HG02763 (cell line): ENCODE measurements at regions not wholly inside any gene's neighbourhood (a gene's known extent, or its start where the extent isn't known, plus 50 kb on each side); places are given as distances from the start of the nearest gene placed in this dataset.

Experiments
- ATAC-seq: cut with Tn5 transposase; IDR thresholded peaks from one replicate; pipeline ENCODE4 v1.9.1; 2021; ENCODE audit warnings: mild to moderate bottlenecking, moderate library complexity; ENCODE audit not compliant: unreplicated experiment

DNA sequence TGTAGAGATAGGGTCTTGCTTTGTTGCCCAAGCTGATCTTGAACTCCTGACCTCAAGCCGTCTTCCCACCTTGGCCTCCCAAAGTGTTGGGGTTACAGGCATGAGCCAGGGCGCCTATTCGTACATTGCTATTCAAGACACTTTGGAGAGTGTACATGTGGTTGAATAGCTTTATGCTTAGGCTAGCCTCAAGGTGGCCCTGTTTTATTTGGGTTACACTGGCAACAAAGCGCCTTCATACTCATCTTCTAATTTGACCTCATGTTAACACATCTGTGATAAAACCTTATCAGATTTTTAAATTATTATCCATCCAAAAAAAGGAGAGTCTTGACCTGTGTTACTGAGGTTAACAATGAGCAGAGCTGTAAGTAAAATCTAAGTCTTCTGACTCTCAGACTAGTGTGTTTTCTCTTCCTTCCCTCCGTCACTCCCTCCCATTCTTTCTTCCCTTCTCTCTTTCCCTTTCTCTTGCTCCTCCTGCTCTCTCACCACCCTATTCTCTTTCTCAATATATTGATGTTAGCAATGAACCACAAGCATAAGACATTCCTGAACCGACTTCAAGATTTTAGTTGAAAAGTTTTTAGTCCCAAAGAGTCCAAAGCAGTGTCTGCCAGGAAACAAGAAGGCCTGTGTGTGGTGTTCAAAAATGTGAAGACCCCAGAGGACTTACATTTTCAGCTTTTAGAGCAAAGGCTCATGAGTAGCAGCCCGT, 603.7 kb upstream of the CFAP20DC start:
- ATAC-seq: no peak

DNA sequence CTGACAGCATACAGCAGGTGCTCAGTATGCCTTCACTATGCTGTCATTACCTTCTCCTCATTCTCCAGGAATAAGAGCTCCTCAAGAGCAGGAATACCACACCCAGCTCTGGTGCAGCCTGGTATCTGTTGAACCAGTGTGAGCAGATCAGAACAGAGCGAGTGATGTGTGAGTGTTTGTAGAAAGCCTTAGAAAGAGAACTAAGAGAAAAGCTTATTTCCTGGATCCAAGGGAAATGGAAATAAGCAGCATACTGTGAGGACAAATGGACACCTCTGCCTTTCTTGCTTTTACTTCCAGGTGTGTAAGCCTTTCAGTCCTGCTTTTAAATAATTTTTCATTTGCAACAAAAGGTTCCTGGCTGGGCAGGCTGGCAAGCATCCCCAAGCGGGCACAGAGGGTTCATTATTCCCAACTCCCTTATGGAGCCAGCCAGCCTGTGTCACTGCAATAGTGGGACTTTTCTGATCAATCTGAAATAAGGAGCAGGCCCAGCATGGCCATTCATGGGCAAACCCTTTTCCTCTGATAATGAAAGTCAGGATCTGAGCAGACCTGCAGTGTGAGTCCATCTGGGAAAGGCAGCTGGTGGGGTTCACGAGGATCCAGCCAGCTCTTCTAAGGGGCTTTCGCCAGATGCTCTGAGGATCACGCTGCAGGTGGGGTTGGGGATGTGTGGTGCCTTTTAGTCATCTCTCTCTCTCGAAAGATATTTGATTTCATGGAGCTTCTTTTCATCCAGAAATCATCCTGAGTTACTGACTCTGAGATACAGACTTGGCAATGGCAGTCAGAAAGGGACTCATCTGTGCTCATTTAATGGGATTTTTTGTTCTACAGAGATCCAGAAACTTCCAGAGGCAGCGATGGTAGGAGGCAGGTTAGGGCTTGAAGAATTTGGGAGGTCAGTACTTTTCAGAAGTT, 594.9 kb upstream of the CFAP20DC start:
- ATAC-seq: no peak

DNA sequence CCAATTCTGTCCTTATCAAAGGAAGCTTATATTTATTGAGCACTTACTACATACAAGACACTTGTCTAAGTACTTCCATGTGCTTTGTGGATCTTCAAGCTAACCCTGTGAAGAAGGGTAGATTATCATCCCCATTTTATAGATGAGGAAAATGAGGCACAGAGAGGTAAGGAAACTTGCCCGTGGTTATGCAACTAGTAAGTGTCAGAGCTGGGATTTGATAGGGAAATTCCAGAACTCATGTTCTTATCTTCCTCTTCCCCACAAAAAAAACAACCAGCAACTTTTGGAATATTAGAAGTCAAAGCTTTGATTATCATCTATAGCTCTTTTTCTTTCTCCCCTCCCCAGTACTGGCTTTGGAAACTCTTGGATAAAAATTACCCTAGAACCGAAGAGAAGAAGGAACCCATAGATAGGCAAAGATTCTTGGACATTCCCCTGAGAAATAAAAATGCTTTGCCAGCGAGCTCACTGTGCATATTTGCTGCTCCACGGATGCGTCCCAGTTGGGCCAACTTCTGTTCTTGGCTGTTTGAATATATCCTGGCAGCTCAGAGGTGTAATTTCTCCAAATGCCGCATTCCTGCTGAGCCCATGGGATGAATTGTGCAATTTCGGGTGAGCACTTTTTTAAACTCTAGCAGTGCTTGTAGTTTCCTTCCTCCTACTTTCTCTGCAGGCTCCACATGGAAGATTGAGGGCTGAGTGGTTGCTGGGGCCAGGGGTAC, 591.5 kb upstream of the CFAP20DC start:
- ATAC-seq: no peak

DNA sequence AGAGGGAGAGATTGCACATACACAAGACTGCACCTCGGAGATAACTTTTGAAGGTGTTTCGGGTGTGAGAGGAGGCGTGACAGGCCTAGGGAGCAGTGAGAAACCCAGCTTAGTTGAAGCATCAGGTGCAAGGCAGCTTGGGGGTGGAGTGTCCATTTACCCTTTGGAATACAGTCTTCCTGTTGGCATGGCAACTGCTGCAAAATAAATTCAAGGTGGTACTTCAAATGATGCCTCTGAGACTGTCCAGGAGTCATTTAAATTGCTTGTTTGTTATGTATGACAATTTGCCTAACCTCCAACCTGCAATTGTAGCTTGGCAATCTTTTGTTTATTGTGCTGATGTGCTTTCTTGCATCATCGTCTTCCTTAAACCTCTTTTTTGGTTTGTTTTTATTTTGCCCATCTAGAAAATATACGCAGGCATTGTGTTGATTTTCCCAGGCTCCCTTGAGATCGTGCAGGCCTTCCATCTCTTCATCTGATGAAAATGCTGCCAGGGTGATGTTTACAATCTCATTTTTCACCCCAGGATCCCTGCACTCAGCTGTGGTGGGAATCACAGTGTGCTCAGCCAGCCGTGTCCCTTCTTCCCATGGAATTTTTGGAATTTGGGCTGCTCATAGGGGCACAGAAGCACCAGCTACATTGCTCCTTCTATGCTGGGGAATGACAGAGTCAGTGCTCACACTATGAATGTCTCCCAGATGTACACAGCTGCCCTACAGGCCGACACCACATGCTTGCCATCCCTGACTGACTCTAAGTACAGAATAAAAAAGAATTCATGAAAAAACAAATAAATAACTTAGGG, 583.1 kb upstream of the CFAP20DC start:
- ATAC-seq: no peak

DNA sequence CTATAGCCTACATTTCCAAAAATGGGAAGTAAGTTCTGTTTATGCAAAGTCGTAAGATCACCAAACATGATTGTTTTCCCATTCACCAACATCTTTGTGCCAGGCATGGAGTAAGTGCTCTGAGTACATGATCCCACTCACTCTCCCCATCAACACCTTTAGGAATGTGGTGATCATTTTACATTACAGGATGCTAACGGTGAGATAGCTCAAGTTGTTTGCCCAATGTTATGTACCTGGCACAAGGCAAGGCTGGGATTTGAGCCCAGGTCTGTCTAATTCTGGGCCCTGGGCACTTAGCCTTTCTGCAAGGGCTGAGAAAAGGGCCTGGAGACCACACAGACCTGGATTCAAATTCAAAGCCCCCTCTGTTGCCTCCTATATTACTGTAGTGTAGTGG, 581.7 kb upstream of the CFAP20DC start:
- no peak for ATAC-seq

DNA sequence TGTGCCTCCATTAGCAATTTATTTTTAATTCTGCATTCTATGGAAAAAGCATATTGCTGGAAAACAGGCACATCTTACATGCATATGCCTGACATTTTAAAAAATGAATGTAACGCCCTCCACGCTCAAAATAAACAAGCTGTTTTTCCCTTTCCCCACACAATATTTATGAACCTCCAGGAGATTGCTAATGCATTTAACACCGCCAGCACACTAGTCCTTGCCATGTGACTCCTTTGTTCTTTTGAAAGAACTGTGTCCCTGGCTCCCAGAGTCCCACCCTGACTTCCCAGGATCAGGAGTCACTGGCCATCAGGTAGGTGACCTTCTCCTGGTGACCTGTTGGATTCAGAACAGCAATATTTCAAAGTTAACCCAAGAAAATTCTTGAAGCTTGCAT, 571.2 kb upstream of the CFAP20DC start:
- ATAC-seq: no peak

DNA sequence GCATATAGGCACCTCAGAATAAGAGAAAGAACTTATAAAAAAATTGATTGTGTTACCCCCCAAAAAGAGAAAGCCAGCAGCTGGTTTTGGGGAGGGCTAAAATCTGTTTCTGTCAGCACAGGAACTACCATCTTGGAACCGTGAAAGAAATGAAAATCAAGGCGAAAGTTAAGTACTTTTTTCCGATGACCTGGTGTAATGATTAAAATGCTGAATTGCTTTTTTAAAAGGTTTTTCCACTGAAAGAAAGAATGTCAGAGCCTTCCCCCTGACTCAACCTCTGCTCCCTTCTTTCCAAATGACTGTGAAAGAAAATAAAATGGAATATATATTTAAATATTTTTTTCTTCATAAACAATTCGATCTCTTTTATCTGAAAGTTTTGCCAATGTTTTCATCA, 570.5 kb upstream of the CFAP20DC start:
- no peak for ATAC-seq

DNA sequence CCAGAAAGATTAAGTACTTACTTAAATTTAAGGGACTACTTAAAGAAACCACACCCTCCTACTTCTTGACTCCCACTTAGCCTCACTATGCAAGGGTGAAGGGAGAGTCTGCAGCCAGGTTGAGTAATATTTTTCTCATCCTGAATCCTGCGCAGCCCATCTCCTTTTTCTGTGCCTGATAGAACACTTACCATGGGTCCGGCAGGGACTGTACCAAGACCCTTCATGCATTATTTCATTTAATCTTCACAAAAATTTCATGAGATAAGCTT, 562.6 kb upstream of the CFAP20DC start:
- no peak for ATAC-seq

DNA sequence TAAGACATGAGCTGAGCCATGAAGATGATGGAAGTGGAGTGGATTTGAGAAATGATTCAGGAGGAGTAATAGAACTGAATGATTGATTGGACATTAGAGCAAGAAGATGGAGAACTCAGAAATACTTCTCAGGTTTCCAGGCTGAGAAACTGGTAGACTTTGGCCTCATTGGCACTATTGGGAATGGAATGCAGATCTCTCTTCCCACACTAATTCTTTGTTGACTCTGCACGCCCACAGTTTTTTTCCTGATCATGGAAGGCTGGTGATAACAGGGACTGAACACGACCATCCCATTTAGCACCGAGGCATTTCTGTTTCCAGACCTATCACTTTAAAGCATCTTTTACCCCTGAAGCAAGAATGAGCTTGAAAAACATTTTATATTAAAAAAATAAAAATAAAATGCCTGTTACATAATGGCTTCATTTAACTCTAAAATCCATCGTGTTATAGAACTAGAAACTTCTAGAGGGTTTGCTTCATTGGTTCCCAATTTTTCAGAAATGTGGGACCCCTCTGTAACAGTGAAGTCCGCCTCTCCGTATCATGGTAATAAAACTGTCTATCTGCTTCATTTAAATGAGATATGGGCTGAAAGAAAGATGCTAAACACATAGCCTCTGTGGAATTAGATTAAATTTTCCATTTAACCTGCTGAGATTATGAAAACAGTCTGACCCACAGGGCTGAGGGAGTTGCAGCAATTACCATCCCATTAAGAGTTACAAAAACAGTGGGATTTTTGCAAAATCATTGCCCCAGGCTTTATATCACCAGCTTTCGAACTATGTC, 562.0 kb upstream of the CFAP20DC start:
- ATAC-seq: no peak

DNA sequence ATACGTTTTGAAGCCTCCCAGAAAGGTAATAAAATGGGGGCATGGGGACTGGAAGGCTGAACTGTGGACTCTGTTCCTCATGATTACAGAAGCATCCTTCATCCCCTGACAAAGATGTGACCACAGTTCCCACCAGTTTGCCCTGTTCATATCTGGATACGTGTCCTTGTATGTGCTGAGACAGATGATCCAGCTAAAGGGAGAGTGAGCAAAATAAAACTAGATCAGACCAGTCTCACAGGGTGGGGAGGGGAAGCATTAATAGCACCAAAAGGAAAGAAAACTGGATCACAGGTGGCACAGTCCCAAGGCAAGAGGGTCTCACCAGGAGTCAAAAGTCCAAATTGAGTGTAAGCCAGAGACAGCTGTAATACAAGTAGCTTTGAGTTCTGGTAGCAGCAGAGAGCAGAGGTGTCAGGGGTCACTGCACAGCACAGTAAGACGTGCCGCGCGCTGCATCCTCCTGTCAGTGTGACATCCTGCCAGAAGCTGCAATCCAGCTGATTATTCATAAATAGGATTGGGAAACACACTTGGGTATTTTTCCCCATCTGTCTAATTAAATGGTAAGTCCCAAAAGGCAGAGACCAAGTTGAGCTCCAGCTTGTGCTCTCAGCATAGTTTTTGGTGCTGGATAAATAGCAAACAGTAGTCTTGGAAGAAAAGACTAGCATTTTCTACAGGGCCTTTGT, 560.0 kb upstream of the CFAP20DC start:
- ATAC-seq: no peak

DNA sequence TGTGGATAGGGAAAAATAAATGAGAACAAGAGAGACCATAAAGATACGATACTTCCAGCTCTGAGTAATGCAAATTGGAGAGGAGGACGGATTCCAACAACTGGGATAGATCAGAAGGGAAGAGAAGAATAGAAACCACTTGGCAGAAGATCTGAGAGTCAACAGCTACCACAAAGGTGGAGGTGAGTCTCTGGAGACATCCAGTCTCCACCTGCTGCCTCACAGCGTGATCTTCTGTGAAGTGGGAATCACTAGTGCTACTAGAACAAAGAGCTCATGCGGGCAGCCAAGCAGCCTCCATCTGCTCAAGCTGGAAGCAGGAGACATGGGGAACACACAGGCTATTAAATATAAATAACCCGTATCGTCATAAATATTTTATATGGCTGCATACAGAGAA, 558.5 kb upstream of the CFAP20DC start:
- ATAC-seq: no peak

DNA sequence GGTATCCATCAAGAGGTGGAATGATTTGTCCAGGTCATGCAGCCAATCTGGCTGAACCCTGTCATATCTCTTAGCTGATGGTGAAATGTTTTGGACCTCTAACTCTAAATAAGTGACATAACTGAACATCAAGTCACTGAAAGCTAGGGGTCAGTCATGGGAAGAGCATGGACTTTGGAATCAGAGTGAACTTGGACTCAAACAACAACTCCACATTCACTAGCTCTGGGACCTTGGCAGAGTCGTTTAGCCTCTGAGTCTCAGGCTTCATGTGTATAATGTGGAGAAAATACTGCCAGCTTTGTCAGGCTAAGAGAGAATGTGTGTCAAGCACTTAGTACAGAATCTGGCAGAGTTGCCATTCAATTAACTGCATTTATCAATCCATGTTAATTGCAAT, 557.8 kb upstream of the CFAP20DC start:
- ATAC-seq: no peak

DNA sequence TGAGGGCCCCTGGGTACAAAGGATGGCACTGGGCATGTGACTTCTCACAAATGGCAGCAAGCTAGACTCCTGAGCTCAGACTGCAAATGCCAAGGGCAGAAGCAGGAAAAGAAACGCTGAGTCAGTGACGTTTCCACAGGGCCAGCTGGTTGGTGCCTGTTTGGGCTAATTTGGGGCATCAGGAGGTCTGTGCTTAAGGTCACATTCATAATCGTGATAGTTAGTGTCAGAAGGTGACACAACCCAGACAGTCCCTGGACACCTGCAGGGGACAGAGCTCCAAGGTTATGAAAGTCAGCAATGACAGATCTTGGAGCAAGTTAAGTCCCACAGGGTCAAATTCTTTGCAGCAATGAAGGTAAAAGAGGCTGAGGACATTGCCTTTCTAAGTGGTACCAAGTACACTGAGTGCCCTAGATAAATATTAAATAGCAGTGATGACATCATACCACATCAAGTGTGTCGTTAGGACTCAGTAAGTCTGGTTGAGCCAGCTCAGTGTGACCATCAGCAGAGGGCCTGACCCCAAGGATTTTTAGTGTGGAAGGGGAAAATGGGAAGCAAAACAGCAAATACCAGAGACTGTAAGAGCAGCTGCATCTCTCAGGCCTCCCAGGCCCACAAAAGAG, 556.9 kb upstream of the CFAP20DC start:
- no peak for ATAC-seq

DNA sequence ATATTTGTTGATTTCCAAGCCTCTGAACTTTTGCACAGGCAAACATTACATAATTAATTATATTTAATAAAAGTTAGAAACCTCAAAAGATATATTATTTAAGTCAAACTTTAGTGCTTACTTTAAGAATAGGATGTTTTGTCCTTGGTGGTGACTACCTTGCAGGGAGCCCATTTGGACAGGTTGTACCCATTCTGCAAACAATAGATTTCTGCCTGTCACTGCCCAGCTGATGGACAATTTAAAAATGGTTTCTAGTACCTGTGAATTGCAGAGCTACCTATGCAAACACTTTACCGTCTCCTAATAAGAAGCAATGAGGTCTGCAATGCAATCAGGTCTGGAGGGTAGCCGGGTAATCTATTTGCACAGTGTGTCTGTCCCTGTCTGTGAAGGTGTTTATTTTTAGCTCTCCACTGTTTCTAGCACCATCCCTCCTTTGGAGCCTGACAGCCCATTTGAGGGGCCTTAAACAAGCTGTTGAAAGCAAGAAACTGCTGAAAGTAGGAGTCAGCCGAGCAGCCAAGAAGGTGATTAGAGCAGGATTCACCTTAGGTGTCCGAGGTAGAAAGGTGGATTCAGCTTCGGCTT, 556.2 kb upstream of the CFAP20DC start:
- ATAC-seq: no peak

DNA sequence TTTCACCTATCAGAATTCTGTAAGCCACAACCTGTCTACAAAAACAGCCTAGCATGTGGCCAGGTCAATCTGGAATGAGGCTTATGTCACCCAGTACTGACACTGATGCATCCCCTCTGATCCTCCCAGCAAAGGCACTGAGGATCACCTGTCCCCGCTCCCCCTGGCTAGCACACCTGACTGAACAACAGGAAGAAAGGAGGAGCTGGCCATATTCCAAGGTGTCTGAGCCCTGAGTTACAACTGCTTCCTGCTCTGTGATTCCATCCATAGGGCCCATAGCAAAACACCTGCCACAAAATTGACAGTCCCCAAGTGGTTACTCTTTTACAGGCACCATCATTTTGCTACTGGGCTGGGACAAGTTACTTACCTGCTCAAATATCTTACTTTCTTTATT, 555.5 kb upstream of the CFAP20DC start:
- ATAC-seq: no peak

DNA sequence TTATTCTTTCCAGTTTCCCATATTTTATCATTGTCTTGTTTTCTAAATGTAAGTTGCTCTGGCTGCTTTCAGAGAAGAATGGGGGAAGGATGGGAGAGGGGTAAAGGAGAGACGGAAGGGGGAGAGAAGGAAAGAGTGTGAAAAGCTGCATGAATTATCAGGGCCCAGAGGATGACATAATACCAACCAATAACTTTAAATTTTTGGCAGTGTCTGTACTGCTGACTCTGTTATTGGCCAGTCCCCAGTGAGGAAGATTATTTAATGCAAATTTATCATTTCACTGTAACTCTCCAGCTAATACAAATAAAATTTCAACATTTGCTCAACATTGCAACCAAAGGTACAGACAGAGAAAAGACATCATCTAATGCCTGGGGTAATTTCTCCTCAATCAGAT, 551.7 kb upstream of the CFAP20DC start:
- ATAC-seq: no peak

DNA sequence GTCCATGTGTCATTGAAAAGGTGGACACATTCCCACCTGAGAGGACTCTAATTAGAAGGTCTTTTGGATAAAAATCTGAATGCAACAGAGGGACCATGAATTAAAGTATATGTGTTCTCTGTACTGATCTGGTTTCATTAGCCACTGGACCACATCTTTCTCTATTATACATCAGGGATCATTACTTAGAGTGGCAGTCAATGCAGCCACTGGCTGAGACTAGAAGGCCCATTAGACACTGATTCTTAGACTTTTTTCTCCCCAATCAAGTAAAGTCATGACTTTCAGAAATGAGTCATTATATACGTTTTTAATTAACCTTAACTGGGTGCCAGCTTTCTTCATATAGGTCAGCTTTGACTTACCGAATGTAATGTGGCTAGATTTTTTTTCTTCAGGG, 550.8 kb upstream of the CFAP20DC start:
- no peak for ATAC-seq

DNA sequence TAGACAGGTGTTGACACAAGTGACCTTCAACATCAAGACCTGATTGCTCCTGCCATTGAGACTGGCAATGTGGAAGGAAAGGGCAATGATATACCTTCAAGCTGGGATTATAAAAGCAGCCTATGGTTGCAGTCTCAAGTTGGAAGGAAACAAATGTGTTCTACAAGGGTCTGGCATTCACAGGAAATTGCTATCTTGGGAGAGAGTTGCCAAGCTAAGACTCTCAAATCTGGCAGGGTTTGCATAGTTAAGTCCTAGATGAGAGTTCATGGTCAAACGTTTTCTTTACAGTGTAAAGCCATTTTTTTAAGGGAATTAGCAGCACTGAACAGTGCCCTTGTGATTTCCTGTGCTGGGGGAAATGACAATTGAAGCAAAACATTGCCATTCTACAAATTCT, 546.9 kb upstream of the CFAP20DC start:
- ATAC-seq: no peak

DNA sequence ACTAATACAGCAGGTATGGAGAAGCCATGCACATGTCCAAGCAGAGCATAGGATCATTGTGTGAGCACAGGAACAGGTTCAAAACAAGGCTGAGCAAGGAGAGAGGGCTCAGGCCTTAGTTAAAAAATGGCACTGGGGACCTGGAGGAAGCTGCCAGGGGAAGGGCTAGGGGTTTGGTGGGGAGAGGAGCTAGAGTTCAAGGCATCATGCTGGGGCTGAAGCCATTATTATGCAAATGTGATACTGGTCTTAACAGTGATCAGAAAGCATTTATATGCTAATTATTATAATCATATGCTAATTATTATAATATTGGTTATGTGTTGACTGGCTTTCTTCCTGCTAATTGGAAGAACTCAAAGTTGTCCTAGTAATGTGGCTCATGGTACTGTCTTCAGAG, 546.0 kb upstream of the CFAP20DC start:
- ATAC-seq: no peak
